Muscle of leg (tissue), 3 donors: ENCODE measurements at regions not wholly inside any gene's neighbourhood (a gene's known extent, or its start where the extent isn't known, plus 50 kb on each side); places are given as distances from the start of the nearest gene placed in this dataset.
"Not testable (repeated sequence)": the region's sequence is repeated elsewhere in the genome, so short reads cannot be mapped to it uniquely, and the experiment has no call there.

Source experiments
- DNase-seq: peaks from one replicate; pipeline ENCODE4 v3.0.0; 2013
- H3K27ac ChIP-seq: one replicate; pipeline ENCODE4 v1.5.1; 2013; ENCODE audit warnings: mild to moderate bottlenecking, low read length, control low read depth
- H3K27me3 ChIP-seq: one replicate; pipeline ENCODE4 v1.6.1; 2013; ENCODE audit warnings: low read length; ENCODE audit not compliant: control insufficient read depth, insufficient read depth
- H3K36me3 ChIP-seq: one replicate; pipeline ENCODE4 v1.6.1; 2013; ENCODE audit warnings: low read length; ENCODE audit not compliant: control insufficient read depth, insufficient read depth
- H3K4me1 ChIP-seq: one replicate; pipeline ENCODE4 v1.6.1; 2013; ENCODE audit warnings: low read length; ENCODE audit not compliant: control insufficient read depth, insufficient read depth
- H3K4me3 ChIP-seq: one replicate; pipeline ENCODE4 v1.5.1; 2013; ENCODE audit warnings: low read length, control low read depth
- H3K9me3 ChIP-seq: replicated peaks from 2 replicates; pipeline ENCODE4 v1.6.1; 2013; ENCODE audit warnings: low read depth, low read length; ENCODE audit not compliant: control insufficient read depth
- WGBS: methylation state at CpG from one replicate; pipeline ENCODE4 v1.1.5; 2013; ENCODE audit warnings: missing lambda C conversion rate; ENCODE audit not compliant: insufficient coverage; 5-methylcytosine and 5-hydroxymethylcytosine counted together

GRCh38 chr4:49213250-49213649 lies 227.2 kb downstream of the CWH43 start:
- DNase-seq, H3K27me3 ChIP-seq, H3K4me3 ChIP-seq, H3K4me1 ChIP-seq, H3K27ac ChIP-seq, H3K36me3 ChIP-seq: not testable (repeated sequence)
- peaks cover 51% of the 10 kb centered on the region for H3K9me3 ChIP-seq
- 46% methylated on average over 3 of the region's 3 CpGs for WGBS

GRCh38 chr4:49213750-49214149 lies 227.7 kb downstream of the CWH43 start:
- H3K36me3 ChIP-seq, H3K4me1 ChIP-seq, DNase-seq, H3K27me3 ChIP-seq, H3K27ac ChIP-seq, H3K4me3 ChIP-seq: not testable (repeated sequence)
- 83% methylated on average over 5 of the region's 5 CpGs for WGBS
- H3K9me3 ChIP-seq = peaks cover 51% of the 10 kb centered on the region

- not testable (repeated sequence) for H3K4me1 ChIP-seq, DNase-seq, H3K4me3 ChIP-seq, H3K27me3 ChIP-seq, H3K36me3 ChIP-seq, H3K27ac ChIP-seq
- WGBS = 85% methylated on average over 4 of the region's 5 CpGs
- peaks cover 57% of the 10 kb centered on the region for H3K9me3 ChIP-seq
Measured at GRCh38 chr4:49214453-49215081, 228.5 kb downstream of the CWH43 start.

DNA sequence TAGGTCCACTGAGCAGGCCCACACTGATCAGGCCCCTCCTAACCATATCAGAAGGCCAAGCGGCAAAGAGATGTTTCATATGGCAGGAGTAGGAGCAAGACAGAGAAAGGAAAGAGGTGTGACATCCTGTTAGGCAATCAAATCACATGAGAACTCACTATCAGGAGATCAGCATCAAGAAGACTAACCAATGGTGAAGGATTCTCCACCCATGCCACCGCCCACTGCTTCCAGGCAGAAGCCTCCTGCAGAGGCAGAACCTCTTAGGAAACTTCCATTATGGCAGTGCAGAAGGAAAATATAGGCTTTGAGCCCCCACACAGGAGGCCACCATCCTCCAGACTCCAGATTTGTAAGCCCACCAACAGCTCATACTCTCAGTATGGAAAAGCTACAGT lies 229.0 kb downstream of the CWH43 start:
- DNase-seq, H3K27me3 ChIP-seq, H3K4me1 ChIP-seq, H3K27ac ChIP-seq, H3K36me3 ChIP-seq, H3K4me3 ChIP-seq: not testable (repeated sequence)
- H3K9me3 ChIP-seq = peaks cover 60% of the 10 kb centered on the region
- WGBS = 40% methylated on average over 1 of the region's 2 CpGs

DNA sequence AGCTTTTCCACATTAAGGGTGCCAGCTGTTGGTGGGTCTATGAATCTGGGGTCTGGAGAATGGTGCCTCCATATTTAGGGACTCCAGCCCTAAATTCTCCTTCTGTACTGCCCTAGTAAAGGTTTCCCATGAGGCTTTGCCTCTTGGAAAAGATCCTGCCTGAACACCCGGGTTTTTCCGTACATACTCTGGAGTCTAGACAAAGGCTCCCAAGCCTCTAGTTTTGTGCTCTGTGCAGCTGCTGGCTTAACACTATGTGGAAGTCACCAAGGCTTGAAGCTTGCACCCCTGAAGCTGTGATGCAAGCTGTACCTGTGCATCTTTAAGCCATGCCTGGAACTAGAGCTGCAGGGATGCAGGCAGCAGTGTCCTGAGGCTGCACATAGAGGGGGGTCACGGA lies 230.5 kb downstream of the CWH43 start:
- WGBS = 90% methylated on average over 2 of the region's 3 CpGs
- not testable (repeated sequence) for H3K4me1 ChIP-seq, DNase-seq, H3K36me3 ChIP-seq, H3K4me3 ChIP-seq, H3K27ac ChIP-seq, H3K27me3 ChIP-seq
- H3K9me3 ChIP-seq = peaks cover 71% of the 10 kb centered on the region

GRCh38 chr4:49217492-49217891 lies 231.4 kb downstream of the CWH43 start:
- DNase-seq = no peak
- Histone ChIP-seq H3K36me3 (no peaks in the 10 kb centered on the region), H3K4me3 (no peak overlapping the region), H3K4me1 (no peaks in the 10 kb centered on the region), H3K27me3 (no peaks in the 10 kb centered on the region), H3K27ac (no peak overlapping the region), H3K9me3 (peaks cover 66% of the 10 kb centered on the region)

DNA sequence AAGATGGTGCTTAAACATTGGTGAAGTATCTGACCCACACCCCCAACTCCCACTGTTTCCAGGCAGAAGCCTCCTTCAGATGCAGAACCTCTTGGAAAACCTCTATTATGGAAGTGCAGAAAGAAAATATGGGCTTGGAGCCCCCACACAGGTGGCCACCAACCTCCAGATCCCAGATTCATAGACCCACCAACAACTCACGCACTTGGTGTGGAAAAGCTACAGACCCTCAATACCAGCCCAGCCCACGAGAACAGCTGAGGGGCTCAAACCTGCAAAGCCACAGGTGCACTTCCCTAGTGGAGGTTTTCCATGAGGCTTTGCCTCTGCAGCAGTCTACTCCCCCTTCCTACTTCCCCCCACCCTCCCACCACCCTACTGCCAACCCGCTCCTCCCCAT lies 232.0 kb downstream of the CWH43 start:
- DNase-seq, H3K4me1 ChIP-seq, H3K27ac ChIP-seq, H3K36me3 ChIP-seq, H3K27me3 ChIP-seq, H3K4me3 ChIP-seq: not testable (repeated sequence)
- 52% methylated on average over 3 of the region's 3 CpGs for WGBS
- peaks cover 67% of the 10 kb centered on the region for H3K9me3 ChIP-seq

DNA sequence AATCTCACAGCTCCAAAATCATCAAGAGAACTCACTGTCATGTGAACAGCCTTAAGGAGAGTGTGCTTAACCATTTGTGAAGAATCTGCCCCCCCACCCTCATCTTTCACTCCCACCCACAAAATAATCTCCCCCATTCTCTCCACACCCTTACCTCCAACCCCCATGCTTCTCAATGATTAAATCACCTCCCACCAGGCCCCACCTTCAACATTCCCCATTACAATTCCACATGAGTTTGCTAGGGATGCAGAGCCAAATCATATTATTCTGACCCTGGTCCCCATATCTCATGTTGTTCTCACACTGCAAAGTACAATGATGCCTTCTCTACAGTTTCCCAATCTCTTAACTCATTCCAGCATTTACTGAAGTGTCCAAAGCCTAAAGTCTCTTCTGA lies 232.9 kb downstream of the CWH43 start:
- H3K27me3 ChIP-seq, H3K4me1 ChIP-seq, H3K36me3 ChIP-seq, DNase-seq, H3K4me3 ChIP-seq, H3K27ac ChIP-seq: not testable (repeated sequence)
- H3K9me3 ChIP-seq = peaks cover 62% of the 10 kb centered on the region

GRCh38 chr4:49219489-49220225 lies 233.6 kb downstream of the CWH43 start:
- 53% methylated on average over 4 of the region's 4 CpGs for WGBS
- not testable (repeated sequence) for H3K36me3 ChIP-seq, H3K4me3 ChIP-seq, DNase-seq, H3K4me1 ChIP-seq, H3K27me3 ChIP-seq, H3K27ac ChIP-seq
- H3K9me3 ChIP-seq = peaks cover 58% of the 10 kb centered on the region

DNA sequence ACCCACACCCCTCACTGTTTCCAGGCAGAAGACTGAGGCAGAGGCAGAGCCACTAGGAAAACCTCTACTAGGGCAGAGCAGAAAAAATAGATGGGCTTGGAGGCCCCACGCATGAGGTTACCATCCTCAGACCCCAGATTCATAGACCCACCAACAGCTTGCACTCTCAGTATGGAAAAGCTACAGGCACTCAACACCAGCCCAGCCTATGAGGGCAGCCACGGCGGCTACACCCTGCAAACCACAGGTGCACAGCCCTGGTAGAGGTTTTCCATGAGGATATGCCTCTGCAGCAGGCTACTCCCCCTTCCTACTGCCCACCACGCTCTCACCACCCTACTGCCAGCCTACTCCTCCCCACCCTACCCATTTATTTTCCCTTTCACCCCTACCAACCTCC lies 235.1 kb downstream of the CWH43 start:
- H3K4me1 ChIP-seq = no peaks in the 10 kb centered on the region
- DNase-seq = no peak
- WGBS = 36% methylated on average over 4 of the region's 4 CpGs
- no peak overlapping the region for H3K4me3 ChIP-seq
- H3K36me3 ChIP-seq = no peaks in the 10 kb centered on the region
- no peaks in the 10 kb centered on the region for H3K27me3 ChIP-seq
- peaks cover 50% of the 10 kb centered on the region for H3K9me3 ChIP-seq
- H3K27ac ChIP-seq = no peak overlapping the region

GRCh38 chr4:49222810-49223209 lies 236.7 kb downstream of the CWH43 start:
- not testable (repeated sequence) for H3K36me3 ChIP-seq, H3K4me1 ChIP-seq, H3K27ac ChIP-seq, H3K27me3 ChIP-seq, H3K4me3 ChIP-seq, DNase-seq
- WGBS = no CpG with 5 or more reads among the region's 1 CpG
- peaks cover 39% of the 10 kb centered on the region for H3K9me3 ChIP-seq
